K562 (cell line): ENCODE measurements at regions not wholly inside any gene's neighbourhood (a gene's known extent, or its start where the extent isn't known, plus 50 kb on each side); places are given as distances from the start of the nearest gene placed in this dataset.

Experiments
- ATAC-seq: fragments of 200-7000 bp; cut with Tn5 transposase; 3 replicates; pipeline ENCODE4 v1.9.1; 2020; ENCODE audit warnings: moderate library complexity
- BruUV-seq: library from RNA; stranded (reverse); fragments of 400-500 nt; replicated peaks from 2 replicates; lab custom pipeline; 2021; lab: Mats Ljungman, UMichigan
- CTCF ChIA-PET: fragments of 300-600 bp; formaldehyde crosslinking; extraction: SDS; loops from one replicate; lab custom pipeline; 2021; ENCODE audit warnings: low intra/inter-chr PET ratio; lab: Yijun Ruan, JAX
- POLR2A ChIA-PET: fragments of 300-600, 350-650 bp; sonication (Branson Sonifier 250); formaldehyde crosslinking; extraction: SDS; loops from one replicate; lab custom pipeline; 2021; ENCODE audit warnings: antibody characterized with exemption, inconsistent platforms; lab: Yijun Ruan, JAX
- DNase-seq, 4 experiments: peaks; one replicate each; pipeline versions ENCODE4 v3.0.0 to v3.0.0-alpha.2; 2011 to 2018; ENCODE audit warnings: low spot score in 3 of 4, mixed read lengths in 3 of 4; ENCODE audit errors: extremely low read depth in 1 of 4
- FAIRE-seq: peaks from 2 replicates; lab custom pipeline; 2011; peaks lifted over from hg19 to GRCh38; lab: Jason Lieb, UNC
- H2AFZ ChIP-seq: 2 replicates; pipeline ENCODE4 v1.6.0; 2011; ENCODE audit warnings: low read depth, low read length, control low read depth, inconsistent platforms
- H3K27ac ChIP-seq: fragments of 200-600 bp; 3 replicates; pipeline ENCODE4 v1.8.0; 2011; ENCODE audit warnings: low read depth, mild to moderate bottlenecking, control low read depth, inconsistent platforms, low read length, moderate library complexity, mixed read lengths; ENCODE audit errors: extremely low read depth
- H3K27me3 ChIP-seq, 2 experiments: fragments of 300-600 bp in 1 of 2; 2 replicates in 1 of 2; 3 replicates in 1 of 2; pipeline versions ENCODE4 v1.6.0 to v1.8.0; 2011; ENCODE audit warnings: inconsistent platforms in 2 of 2, low read length in 2 of 2, mild to moderate bottlenecking in 1 of 2, mixed read lengths in 1 of 2, moderate library complexity in 1 of 2; ENCODE audit not compliant: control insufficient read depth in 2 of 2, insufficient read depth in 2 of 2
- H3K36me3 ChIP-seq: fragments of 300-600 bp; 3 replicates; pipeline ENCODE4 v1.8.0; 2011; ENCODE audit warnings: mild to moderate bottlenecking, low read length, inconsistent platforms; ENCODE audit not compliant: control insufficient read depth, insufficient read depth
- H3K4me1 ChIP-seq, 2 experiments: fragments of 200-600 bp in 1 of 2; replicated peaks in 1 of 2; 2 replicates in 1 of 2; 3 replicates in 1 of 2; pipeline versions ENCODE4 v1.5.1 to v1.8.0; 2011; ENCODE audit warnings: inconsistent platforms in 2 of 2, low read length in 2 of 2, mild to moderate bottlenecking in 1 of 2, mixed read lengths in 1 of 2, moderate library complexity in 1 of 2; ENCODE audit not compliant: control insufficient read depth in 2 of 2, insufficient read depth in 2 of 2
- H3K4me2 ChIP-seq: 2 replicates; pipeline ENCODE4 v1.6.1; 2011; ENCODE audit warnings: low read length, control low read depth, inconsistent platforms, mixed read lengths; ENCODE audit not compliant: insufficient read depth
- H3K4me3 ChIP-seq: fragments of 200-600 bp; sonication (generic), shearing (Covaris generic); 2 replicates; pipeline ENCODE4 v1.5.1; 2016; ENCODE audit warnings: control low read depth, inconsistent platforms
- H3K79me2 ChIP-seq: fragments of 200-600 bp; 3 replicates; pipeline ENCODE4 v1.8.0; 2011; ENCODE audit warnings: low read length, inconsistent platforms; ENCODE audit not compliant: control insufficient read depth, insufficient read depth
- H3K9ac ChIP-seq, 2 experiments: 2 replicates each; pipeline versions ENCODE4 v1.6.0 to v1.6.1; 2011; ENCODE audit warnings: low read depth in 2 of 2, low read length in 2 of 2, control low read depth in 1 of 2, inconsistent platforms in 1 of 2, mild to moderate bottlenecking in 1 of 2, mixed read lengths in 1 of 2; ENCODE audit not compliant: insufficient read depth in 1 of 2
- H3K9me1 ChIP-seq: one replicate; pipeline ENCODE4 v1.6.0; 2011; ENCODE audit warnings: inconsistent platforms, mild to moderate bottlenecking, low read length, moderate library complexity; ENCODE audit not compliant: control insufficient read depth, insufficient read depth
- H3K9me3 ChIP-seq: replicated peaks from 2 replicates; pipeline ENCODE4 v1.5.1; 2011; ENCODE audit warnings: low read depth, low read length, inconsistent platforms; ENCODE audit not compliant: control insufficient read depth, insufficient read depth
- H4K20me1 ChIP-seq: replicated peaks from 2 replicates; pipeline ENCODE4 v1.6.1; 2011; ENCODE audit warnings: low read length, inconsistent platforms, mixed read lengths; ENCODE audit not compliant: control insufficient read depth, insufficient read depth
- CHAMP1 ChIP-seq: fragments of 450-650 bp; IDR thresholded peaks from 2 replicates; pipeline ENCODE4 v1.6.1; 2016; ENCODE audit warnings: mild to moderate bottlenecking
- SMC3 ChIP-seq: conservative IDR thresholded peaks from 2 replicates; pipeline ENCODE4 v1.6.1; 2011; ENCODE audit warnings: low read depth, low read length, improper control_type of control experiment; ENCODE audit not compliant: insufficient read depth
- ZC3H11A ChIP-seq: IDR thresholded peaks from 2 replicates; pipeline ENCODE4 v1.6.1; 2012; ENCODE audit warnings: low read depth, low read length, improper control_type of control experiment
- ZEB2 ChIP-seq: fragments of 450-650 bp; IDR thresholded peaks from 2 replicates; pipeline ENCODE4 v1.6.1; 2016
- ZNF232 ChIP-seq: sonication (generic); formaldehyde crosslinking; IDR thresholded peaks from 2 replicates; pipeline ENCODE4 v1.8.0; 2022; ENCODE audit warnings: mild to moderate bottlenecking, missing genetic modification reagents
- WGBS: fragments of 100-300 bp; shearing (Covaris generic); methylation state at CpG from one replicate; pipeline ENCODE4 v1.1.6; 2016; ENCODE audit warnings: low coverage, mixed read lengths; ENCODE audit not compliant: insufficient coverage; ENCODE audit errors: missing lambda C conversion rate; 5-methylcytosine and 5-hydroxymethylcytosine counted together
- in situ Hi-C: fragments of 300-500 bp; cut with MboI; formaldehyde crosslinking; loops from 4 replicates; pipeline ENCODE4 v1.15.0; 2018; ENCODE audit warnings: inconsistent platforms, mixed read lengths
- intact Hi-C: fragments of 100-400 bp; cut with micrococcal nuclease; formaldehyde crosslinking; loops from 2 replicates; pipeline ENCODE4 v1.14.2; 2022

GRCh38 chr10:65342245-65342644, 1583.6 kb upstream of the LRRTM3 start:
- in situ Hi-C loops = no loop called here
- no peak overlapping the region for H3K27ac ChIP-seq
- WGBS = 0% methylated on average over 1 of the region's 1 CpG
- intact Hi-C loops = no loop called here
- no peak overlapping the region for H2AFZ ChIP-seq
- H3K9me1 ChIP-seq = no peaks in the 10 kb centered on the region
- ATAC-seq (no peak), FAIRE-seq (no peak), DNase-seq (no peak)
- no peaks in the 10 kb centered on the region for H3K4me1 ChIP-seq
- H3K27me3 ChIP-seq = no peaks in the 10 kb centered on the region
- TF ChIP-seq ZNF232 = no peak
- TF ChIP-seq SMC3 = no peak
- no peak for TF ChIP-seq ZEB2
- TF ChIP-seq ZC3H11A = no peak
- TF ChIP-seq CHAMP1 = no peak
- no peaks in the 10 kb centered on the region for H4K20me1 ChIP-seq
- no peak overlapping the region for H3K4me2 ChIP-seq
- no peak overlapping the region for H3K9ac ChIP-seq
- ChIA-PET CTCF (no interaction called here), POLR2A (no interaction called here)
- no TSS peak for BruUV-seq
- H3K79me2 ChIP-seq = no peaks in the 10 kb centered on the region
- no peaks in the 10 kb centered on the region for H3K9me3 ChIP-seq
- H3K36me3 ChIP-seq = no peaks in the 10 kb centered on the region
- no peak overlapping the region for H3K4me3 ChIP-seq
